GM19351 (cell line): ENCODE measurements at regions not wholly inside any gene's neighbourhood (a gene's known extent, or its start where the extent isn't known, plus 50 kb on each side); places are given as distances from the start of the nearest gene placed in this dataset.

Source experiments
- ATAC-seq: cut with Tn5 transposase; IDR thresholded peaks from one replicate; pipeline ENCODE4 v1.9.1; 2021; ENCODE audit warnings: mild to moderate bottlenecking, moderate library complexity; ENCODE audit not compliant: unreplicated experiment

- no peak for ATAC-seq
Observed at GRCh38 chr5:136425921-136426320, 60.6 kb upstream of the TRPC7 start.

- ATAC-seq, result peak; percentile 96
Observed at GRCh38 chr5:136424835-136425584, 59.7 kb upstream of the TRPC7 start.

- ATAC-seq, result no peak
Observed at GRCh38 chr5:136423944-136424606, 58.7 kb upstream of the TRPC7 start.

- ATAC-seq, result no peak
Observed at GRCh38 chr5:136420168-136420898, 55.0 kb upstream of the TRPC7 start.

GRCh38 chr5:136418301-136418700 is 53.0 kb upstream of the TRPC7 start:
- no peak for ATAC-seq
